Body of pancreas (tissue), 4 donors: ENCODE measurements at regions not wholly inside any gene's neighbourhood (a gene's known extent, or its start where the extent isn't known, plus 50 kb on each side); places are given as distances from the start of the nearest gene placed in this dataset.

ENCODE experiments used
- POLR2A ChIP-seq, 3 donors: fragments of 450-650 bp; IDR thresholded peaks; one replicate each; pipeline ENCODE4 v1.6.1; 2016; ENCODE audit warnings: antibody characterized with exemption in 3 of 3, mild to moderate bottlenecking in 2 of 3
- TF ChIP-seq, protein P1 (sequence below), 7 experiments: fragments of 450-650 bp in 4 of 7; fragments of 200-600 bp in 3 of 7; sonication (generic) in 3 of 7; IDR thresholded peaks; one replicate each; pipeline ENCODE4 v1.5.1; 2016 to 2019; ENCODE audit warnings: antibody characterized with exemption in 7 of 7

DNA sequence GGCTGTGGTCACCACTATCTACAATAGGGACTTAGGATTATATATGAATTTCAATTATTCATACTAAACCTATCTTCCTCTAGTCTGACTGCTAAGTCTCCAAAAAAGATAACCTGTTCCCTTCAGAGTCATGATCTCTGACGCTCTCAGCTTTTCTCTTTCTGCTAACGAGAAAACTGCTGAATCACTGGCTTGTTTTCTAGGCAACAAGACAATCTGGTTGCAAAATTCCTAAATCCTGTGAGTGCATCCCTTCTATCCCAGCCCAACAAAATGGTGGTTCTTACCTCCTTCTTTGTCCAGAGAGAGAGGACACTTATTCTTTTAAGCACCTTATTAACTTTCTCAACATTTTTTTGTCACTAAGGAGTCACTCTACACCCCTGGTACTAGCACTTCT lies 312.3 kb upstream of the PKDCC start:
- TF ChIP-seq, protein P1, sequence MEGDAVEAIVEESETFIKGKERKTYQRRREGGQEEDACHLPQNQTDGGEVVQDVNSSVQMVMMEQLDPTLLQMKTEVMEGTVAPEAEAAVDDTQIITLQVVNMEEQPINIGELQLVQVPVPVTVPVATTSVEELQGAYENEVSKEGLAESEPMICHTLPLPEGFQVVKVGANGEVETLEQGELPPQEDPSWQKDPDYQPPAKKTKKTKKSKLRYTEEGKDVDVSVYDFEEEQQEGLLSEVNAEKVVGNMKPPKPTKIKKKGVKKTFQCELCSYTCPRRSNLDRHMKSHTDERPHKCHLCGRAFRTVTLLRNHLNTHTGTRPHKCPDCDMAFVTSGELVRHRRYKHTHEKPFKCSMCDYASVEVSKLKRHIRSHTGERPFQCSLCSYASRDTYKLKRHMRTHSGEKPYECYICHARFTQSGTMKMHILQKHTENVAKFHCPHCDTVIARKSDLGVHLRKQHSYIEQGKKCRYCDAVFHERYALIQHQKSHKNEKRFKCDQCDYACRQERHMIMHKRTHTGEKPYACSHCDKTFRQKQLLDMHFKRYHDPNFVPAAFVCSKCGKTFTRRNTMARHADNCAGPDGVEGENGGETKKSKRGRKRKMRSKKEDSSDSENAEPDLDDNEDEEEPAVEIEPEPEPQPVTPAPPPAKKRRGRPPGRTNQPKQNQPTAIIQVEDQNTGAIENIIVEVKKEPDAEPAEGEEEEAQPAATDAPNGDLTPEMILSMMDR (IDR thresholded peaks at IDR 0.05) = no peak
- no peak for TF ChIP-seq POLR2A (IDR thresholded peaks at IDR 0.05)
